ENCODE measurements at regions not wholly inside any gene's neighbourhood (a gene's known extent, or its start where the extent isn't known, plus 50 kb on each side); places are given as distances from the start of the nearest gene placed in this dataset.
"Not testable (repeated sequence)": the region's sequence is repeated elsewhere in the genome, so short reads cannot be mapped to it uniquely, and the experiment has no call there.

DNA sequence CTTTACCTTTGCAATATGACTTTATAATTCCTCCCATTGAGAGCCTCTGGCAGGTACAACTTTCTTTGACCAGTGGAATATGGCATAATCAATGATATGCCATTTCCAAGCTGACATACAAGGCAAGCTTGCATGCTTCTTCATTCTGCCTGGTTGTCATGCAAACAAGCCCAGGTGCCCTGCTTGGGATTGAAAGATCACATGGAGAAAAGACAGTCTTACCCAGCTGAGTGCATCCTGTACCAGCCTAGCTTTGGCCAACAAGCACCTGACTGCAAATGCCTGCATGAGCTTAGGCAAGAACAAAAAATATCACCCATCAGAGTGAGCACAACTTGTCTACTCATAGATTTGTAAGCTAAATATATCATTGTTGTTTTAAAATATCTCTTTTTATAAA, 82.9 kb upstream of the KCND2 start:
- no peak for DNase-seq (ENCODE audit: low spot score)

DNA sequence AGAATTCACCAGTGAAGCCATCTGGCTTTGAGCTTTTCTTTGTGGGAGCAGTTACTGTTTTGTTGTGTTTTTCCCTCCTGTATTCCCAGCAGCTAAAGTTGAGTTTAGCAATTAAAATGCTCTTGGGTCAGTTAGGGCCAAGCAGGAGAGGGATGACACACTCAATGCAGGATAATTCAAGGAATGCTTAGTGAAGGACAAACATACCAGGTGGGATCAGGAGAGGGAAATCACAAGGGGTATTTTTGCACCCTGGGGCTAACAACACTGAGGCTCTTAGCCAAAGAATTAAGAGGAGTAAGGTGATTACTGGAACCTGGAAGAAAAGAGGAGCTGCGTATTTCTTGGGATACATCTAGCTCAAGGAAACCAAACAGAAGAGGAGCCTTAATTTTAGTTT, 82.4 kb upstream of the KCND2 start:
- DNase-seq (ENCODE audit: low spot score) = no peak

DNA sequence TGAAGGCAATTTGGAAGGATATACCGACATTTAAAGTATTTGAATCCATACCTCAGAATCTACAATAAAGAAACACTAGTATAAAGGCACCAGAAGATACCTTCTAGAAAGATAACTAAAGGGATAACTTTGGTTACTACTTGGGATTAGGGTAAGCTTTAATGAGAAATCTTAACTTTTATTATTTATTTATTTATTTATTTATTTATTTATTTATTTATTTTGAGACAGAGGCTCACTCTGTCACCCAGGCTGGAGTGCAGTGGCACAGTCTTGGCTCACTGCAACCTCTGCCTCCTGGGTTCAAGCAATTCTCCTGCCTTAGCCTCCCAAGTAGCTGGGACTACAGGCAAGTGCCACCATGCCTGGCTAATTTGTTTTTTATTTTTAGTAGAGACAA, 81.6 kb upstream of the KCND2 start:
- not testable (repeated sequence) for DNase-seq (ENCODE audit: low spot score)

DNA sequence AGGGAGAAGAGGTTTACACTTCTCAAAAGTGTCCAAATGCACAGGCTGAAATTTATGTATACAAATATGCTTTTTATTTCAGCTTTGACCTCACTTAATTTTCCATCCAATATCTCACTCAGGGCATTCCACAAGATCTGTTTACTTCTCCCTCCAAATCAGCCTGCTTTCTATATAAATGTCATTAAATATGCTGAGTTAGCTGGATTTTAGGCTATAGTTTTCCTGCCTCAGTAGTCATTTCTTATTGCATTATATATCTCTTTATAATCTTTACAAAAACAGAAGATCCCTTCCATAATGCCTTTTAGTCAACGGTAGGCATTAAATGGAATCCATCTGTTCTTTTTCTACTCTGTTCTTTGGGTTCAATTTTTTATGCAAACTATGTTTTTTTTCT, 71.7 kb upstream of the KCND2 start:
- DNase-seq (ENCODE audit: low spot score) = no peak

DNA sequence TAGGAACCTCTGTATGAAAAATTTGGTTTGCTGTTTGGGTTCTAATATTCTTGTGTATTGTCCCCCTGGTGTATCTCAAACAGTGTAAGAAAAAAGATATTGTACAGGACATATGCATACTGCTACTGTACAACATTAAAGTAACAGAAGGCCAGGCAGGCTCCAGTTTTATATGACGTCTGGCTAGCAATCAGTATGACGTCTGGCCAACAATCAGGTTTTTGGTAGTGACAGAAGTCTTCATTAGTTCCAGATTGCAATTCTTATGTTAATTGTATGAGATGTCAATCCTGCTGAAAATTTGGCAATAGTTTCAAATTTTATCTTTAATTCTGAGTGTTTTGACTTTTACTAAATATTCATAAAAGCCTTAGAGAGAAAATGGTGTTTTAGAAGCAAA, 67.9 kb upstream of the KCND2 start:
- no peak for DNase-seq (ENCODE audit: low spot score)

DNA sequence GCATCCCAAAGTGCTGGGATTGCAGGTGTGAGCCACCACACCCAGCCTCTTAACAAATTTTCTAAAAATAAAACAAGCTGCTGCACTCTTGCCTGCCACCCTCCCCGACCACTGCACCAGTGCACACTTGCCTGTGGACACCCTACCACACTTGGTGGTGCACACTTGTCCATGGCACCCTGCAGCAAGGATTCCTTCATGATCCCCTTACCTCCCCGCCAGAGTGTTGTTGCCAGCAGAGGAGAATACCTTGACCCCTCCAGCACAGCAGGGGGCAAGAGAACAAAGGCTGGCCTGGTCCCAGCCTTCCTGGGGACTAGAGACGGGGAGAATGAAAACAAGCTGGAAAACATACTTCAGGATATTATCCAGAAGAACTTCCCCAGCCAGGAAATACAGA, 65.9 kb upstream of the KCND2 start:
- DNase-seq (ENCODE audit: low spot score) = no peak

DNA sequence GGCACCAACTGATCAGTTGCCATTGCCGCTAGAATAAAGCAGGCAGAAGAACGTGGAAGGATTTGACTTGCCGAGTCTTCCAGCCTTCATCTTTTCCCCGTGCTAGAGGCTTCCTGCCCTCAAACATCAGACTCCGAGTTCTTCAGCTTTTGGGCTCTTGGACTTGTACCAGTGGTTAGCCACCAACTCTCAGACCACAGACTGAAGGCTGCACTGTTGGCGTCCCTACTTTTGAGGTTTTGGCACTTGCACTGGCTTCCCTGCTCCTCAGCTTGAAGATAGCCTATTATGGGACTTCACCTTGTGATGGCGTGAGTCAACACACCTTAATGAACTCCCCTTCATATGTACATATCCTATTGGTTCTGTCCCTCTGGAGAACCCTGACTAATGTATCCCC, 57.3 kb upstream of the KCND2 start:
- no peak for DNase-seq (ENCODE audit: low spot score)

DNA sequence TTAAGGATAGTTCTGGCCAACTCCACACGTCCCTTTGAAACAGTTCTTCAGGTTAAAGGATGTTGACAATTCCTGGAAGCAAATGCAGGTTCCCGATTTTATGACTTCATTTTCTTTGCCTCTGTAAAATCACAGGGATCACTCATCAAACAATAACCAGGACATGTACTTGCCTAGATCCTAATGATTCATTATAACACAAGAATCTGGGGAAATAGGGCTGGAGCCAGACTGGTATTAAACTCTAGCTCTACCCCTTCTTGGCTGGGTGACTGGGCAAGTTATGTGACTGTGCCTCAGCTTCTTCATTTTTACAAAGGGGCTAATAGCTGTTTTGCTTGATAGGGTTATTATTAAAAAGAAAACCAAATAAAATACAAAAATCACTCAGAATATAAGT, 56.0 kb upstream of the KCND2 start:
- no peak for DNase-seq (ENCODE audit: low spot score)

DNA sequence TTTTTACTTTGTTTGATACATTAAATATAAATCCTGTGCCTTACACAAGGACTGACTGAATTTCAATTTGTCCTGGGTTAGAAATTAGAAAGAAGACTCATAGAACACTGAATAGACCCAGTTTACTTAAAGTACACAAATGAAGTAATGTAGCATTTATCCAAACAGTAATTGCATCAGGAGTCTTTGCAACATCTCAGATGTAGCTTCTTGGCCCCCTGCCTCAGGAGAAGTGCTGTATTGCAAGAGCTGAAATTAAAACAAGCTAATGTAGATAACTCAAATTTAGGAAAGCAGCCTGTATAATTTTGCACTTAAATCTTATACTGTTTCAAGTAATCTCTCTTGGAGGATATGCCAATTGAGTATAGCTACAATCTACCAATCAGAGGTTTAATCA, 54.3 kb upstream of the KCND2 start:
- DNase-seq (ENCODE audit: low spot score) = no peak

DNA sequence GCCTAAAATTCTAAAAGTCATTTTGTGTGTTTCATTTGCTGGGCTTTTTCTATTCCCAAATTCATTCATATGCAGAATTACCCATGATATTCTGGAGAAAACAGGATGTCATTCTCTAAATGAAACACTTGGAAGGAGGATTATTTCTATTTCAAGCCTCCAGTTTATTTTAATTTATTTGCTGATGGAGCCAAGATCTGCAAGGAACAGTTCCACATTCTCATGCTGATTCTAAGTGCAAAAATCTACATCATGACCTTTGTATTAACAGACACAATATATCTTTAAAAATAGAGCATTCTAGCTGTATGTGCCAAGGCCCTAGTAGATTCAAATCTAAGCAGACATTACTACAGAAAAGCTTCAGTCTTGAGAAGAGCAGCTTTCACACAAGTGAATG, 51.3 kb upstream of the KCND2 start:
- no peak for DNase-seq (ENCODE audit: low spot score)

All from CD4-positive, alpha-beta T cell treated with Interleukin-2 at 100 ng/mL for 4 hours (primary cell).